HG02588 (cell line): ENCODE measurements at regions not wholly inside any gene's neighbourhood (a gene's known extent, or its start where the extent isn't known, plus 50 kb on each side); places are given as distances from the start of the nearest gene placed in this dataset.
"Not testable (repeated sequence)": the region's sequence is repeated elsewhere in the genome, so short reads cannot be mapped to it uniquely, and the experiment has no call there.

Source experiments
- ATAC-seq: cut with Tn5 transposase; IDR thresholded peaks from one replicate; pipeline ENCODE4 v1.9.1; 2021; ENCODE audit warnings: mild to moderate bottlenecking, moderate library complexity; ENCODE audit not compliant: unreplicated experiment

DNA sequence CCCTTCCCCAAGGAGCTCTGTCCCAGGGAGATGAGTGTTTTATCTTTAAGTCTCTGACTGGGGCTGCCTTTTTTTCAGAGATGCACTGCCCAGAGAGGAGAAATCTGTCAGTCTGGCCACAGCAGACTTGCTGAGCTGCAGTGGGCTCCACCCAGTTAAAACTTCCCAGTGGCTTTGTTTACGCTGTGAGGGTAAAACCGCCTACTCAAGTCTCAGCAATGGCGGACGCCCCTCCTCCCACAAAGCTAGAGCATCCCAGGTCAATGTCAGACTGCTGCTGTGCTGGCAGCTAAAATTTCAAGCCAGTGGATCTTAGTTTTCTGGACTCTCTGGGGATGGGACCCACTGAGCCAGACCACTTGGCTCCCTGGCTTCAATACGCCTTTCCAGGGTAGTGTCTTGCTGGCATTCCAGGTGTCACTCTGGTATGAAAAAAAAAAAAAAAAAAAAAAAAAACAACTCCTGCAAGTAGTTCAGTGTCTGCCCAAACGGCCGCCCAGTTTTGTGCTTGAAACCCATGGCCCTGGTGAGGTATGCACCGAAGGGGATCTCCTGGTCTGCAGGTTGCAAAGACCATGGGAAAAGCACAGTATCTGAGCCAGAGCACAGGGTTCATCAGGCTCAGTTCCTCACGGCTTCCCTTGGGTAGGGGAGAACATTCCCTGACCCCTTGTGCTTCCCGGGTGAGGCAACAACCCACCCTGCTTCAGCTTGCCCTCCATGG lies 1616.1 kb upstream of the ADGRL3 start:
- ATAC-seq = no peak

DNA sequence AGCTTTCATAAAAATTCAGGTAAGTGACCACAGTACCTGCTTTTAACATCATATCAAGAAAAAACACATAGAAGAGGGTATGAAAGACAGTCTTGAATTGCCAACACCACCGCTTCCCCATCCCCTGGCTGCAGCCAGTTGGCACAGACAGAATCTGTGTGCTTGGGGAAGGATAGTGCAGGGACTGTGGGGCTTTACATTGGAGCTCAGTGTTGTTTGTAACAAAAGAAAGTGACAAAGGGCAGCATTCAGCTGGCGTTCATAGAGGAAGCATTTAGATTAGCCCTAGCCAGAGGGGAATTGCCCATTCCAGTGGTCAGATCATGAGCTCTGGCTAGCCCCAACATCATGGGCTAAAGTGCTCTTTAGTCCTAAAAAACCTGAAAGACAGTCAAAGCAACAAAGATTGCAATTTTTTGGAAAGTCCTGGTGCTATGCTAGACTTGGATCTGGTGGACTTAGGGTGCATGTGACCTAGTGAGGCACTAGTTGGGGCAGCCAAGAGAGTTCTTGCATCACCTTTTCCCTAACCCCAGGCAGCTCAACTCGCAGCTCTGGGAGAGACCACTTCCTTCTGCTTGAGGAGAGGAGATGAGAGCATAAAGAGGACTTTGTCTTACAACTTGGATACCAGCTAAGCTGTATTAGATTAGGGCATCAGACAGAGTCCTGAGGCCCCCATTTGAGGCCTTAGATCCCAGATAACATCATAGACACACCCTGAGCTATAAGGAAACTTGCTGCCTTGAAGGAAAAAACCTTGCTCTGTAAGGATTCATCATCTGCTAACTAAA lies 1602.4 kb upstream of the ADGRL3 start:
- ATAC-seq = no peak

- no peak for ATAC-seq
Observed at GRCh38 chr4:59598330-59598618, 1601.9 kb upstream of the ADGRL3 start.

DNA sequence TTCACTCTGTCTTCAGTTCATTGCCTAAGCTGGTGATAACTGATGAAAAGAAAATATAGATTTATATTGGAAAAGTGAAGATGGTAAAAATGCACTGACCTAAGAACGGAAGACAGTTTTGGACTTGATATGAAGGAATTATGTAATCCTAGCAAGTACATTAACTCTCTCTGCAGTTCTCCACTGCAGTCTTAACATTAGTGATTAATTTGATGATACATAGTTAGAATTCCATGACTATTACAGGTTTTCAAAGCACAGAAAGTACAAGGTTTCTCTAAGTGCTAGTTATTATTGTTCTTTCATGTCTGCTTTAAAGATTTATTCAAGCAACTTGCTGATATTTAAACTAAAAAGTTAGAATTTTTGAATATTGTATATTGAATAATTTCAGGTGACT lies 1591.7 kb upstream of the ADGRL3 start:
- no peak for ATAC-seq

- no peak for ATAC-seq
Observed at GRCh38 chr4:59612235-59612634, 1587.9 kb upstream of the ADGRL3 start.

DNA sequence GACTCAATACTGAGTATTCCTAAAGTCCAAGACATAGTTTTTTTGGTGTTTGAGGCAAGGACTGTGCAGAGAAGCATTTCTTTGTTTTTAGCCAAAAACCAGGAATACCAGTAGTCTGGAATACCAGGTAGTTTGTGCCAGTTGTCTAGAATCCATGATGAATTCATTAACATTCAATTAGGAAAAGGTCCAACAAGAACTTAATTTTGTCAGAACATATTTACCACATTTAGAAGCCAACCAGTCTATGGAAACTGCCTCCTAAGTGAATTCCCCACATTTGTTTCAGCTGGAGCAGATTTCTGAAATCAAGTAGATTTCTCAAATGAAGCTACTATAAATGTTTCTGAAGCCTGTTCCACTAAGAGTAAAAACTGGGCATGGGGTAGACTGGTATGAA lies 1584.8 kb upstream of the ADGRL3 start:
- no peak for ATAC-seq

- no peak for ATAC-seq
Observed at GRCh38 chr4:59629348-59629747, 1570.8 kb upstream of the ADGRL3 start.

- ATAC-seq = no peak
Observed at GRCh38 chr4:59630235-59630634, 1569.9 kb upstream of the ADGRL3 start.

DNA sequence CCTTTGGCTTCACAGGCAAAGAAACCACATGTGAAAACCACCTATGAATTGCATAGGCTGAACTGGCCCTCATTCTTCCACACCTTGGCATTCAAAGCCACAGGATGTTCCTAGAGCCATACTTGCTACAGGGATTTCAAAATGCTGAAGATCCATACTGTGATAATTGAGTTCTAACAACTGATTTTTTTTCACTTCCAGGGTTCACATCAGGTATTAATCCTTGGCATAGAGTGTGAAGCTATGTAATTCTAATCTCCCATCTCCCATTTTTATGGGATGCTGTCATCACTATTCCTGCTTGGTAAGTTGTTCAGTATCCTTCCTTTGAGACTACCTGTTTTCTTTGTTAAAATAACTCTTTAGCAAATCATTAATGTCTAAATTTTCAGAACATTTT lies 1569.2 kb upstream of the ADGRL3 start:
- no peak for ATAC-seq

DNA sequence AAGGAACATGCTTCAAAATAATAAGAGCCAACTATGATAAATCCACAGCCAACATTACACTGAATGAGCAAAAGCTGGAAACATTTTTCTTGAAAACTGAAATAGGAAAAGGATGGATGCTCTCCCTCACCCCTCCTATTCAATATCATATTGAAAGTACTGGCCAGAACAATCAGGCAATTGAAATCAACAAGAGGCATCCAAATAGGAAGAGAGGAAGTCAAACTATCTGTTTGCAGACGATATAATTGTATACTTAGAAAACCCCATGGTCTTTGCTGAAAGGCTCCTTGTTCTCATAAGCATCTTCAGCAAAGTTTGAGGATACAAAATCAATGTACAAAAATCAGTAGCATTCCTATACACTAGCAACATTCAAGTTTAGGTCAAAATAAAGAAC lies 1562.5 kb upstream of the ADGRL3 start:
- no peak for ATAC-seq

GRCh38 chr4:59643682-59644081 lies 1556.4 kb upstream of the ADGRL3 start:
- no peak for ATAC-seq

DNA sequence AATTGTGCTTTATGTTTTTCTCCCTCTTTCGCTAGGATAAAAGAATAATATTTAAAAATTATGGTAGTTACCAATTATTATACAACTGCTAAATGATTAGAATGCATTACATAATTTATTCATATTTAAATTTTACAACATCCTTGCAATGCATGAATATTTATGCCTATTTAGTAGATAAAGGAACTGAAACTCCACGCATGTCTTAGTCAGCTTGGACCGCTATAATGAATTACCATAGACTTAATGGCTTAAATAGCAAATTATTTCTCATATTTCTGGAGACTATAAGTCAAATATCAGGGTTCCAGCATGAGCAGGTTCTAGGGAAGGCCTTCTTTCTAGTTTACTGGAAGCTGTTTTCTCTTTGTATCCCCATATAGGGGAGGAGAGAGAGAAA lies 1555.4 kb upstream of the ADGRL3 start:
- ATAC-seq = no peak

GRCh38 chr4:59646082-59646481 lies 1554.0 kb upstream of the ADGRL3 start:
- no peak for ATAC-seq

GRCh38 chr4:59647011-59647410 lies 1553.1 kb upstream of the ADGRL3 start:
- no peak for ATAC-seq

DNA sequence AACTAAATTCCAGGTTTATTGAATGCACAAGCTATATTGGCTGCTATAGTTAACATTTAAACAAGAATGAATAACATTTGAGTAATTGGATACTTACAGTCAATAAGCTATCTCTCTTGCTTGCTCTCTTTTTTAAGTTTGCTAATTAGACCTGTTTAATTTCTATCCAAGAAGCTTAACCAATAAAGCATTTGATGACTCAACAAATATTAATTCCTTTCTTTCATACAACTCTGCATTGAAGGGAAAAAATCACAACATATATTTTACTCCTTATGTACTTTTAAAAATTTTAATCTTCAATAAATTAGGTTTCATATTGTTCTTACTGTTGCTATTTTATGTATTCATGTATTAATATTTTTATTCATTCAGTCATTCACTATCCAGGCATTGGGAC lies 1552.6 kb upstream of the ADGRL3 start:
- ATAC-seq = no peak

DNA sequence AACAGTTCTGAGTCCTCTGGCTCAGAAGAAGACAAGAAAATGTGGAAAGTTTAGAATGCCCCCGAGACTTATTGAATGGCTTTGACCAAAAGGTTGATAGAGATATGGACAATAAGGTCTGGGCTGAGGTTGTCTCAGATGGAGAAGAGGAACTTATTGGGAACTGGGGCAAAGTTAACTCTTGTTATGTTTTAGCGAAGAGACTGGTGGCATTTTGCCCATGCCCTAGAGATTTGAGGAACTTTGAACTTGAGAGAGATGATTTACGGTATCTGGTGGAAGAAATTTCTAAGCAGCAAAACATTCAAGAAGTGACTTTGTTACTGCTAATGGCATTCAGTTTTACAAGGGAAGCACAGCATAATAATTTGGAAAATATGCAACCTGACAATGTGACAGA lies 1549.3 kb upstream of the ADGRL3 start:
- no peak for ATAC-seq

DNA sequence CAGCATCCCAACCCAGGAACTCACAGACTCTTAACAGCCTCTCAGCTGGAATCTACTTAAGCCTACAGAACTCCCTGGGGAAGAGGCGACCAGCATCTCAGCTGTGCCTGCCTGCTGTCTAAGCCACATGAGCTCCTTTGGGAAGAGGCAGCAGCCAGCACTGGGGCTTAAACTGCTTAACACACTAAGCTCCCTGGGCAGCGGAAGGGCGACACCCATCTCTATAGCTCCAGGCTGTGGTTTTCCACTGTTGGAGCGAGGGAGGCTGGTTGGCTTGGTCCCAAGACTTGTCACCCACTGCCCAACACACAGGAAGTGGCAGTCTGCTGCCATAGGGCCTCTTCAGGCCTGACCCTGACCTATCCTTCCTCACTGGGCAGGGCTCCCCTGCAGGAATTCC lies 1544.1 kb upstream of the ADGRL3 start:
- no peak for ATAC-seq

DNA sequence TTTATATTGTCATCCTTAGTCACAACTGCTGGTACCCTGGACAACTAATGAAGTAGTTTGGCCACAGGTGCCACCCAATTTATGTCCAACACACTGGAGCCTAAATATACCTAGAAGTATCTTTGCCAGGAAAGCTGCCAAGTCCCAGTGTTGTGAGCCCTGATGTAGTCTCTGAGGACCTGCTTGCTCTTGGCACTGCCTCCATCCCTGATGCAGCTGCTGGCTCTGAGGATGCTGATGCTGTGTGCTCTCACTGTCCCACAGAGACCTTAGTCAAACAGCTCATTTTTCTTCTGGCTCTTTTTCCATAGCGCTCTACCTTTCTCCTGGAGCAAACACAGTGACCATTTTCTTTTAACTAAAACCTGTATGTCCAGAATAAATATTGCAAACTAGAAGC lies 1535.4 kb upstream of the ADGRL3 start:
- ATAC-seq = no peak

DNA sequence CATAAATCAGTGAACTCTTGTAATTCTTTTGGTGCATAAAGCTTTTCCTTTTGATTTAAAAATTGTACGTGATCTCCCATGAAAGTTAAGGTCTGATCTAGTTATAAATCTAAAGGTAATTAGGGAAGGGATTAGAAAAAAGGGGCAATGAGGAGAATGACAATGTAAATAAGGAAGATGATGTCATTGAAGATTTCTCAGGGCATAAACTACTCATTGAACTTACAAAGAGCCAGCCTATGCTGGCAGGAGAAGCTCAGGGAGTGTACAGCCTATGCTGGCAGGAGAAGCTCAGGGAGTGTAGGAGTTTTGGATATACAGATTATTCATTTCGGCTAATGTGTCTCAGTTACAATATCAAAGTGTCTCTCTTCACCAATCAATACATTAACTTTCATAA lies 1533.5 kb upstream of the ADGRL3 start:
- ATAC-seq = no peak

DNA sequence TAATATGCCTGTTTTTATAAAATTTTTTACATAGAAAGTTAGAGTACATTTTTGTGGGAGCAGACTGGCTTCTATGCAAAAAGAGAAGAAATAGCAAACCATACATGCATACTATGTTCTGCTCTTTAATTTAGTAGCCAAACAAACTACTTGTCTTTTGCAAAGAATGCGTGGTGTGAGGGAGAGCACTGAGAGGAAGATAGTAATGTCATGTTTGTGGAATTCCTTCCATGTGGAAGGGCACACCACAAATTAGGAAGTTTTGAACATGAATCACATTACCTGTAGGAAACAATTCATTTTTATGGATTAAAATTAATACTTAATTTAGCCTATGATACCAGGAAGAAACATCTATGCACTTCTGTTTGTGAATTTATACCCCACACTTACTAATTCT lies 1529.1 kb upstream of the ADGRL3 start:
- ATAC-seq = no peak

GRCh38 chr4:59676389-59676788 lies 1523.7 kb upstream of the ADGRL3 start:
- ATAC-seq = no peak

GRCh38 chr4:59676992-59677391 lies 1523.1 kb upstream of the ADGRL3 start:
- not testable (repeated sequence) for ATAC-seq

- no peak for ATAC-seq
Observed at GRCh38 chr4:59685626-59686025, 1514.5 kb upstream of the ADGRL3 start.
